Fibroblast of lung (primary cell): ENCODE measurements at regions not wholly inside any gene's neighbourhood (a gene's known extent, or its start where the extent isn't known, plus 50 kb on each side); places are given as distances from the start of the nearest gene placed in this dataset.

Experiments used
- DNase-seq, 2 donors: peaks; one replicate each; pipeline versions ENCODE4 v3.0.0 to v3.0.0-alpha.2; 2010; ENCODE audit warnings: low read depth in 2 of 2
- H2AFZ ChIP-seq: 2 replicates; pipeline ENCODE4 v1.5.1; 2012; ENCODE audit warnings: low read length, control low read depth, inconsistent platforms
- H3K27ac ChIP-seq: 2 replicates; pipeline ENCODE4 v1.5.1; 2011; ENCODE audit warnings: low read length, control low read depth; ENCODE audit not compliant: insufficient read depth
- H3K27me3 ChIP-seq: 2 replicates; pipeline ENCODE4 v1.5.1; 2011; ENCODE audit warnings: mild to moderate bottlenecking, low read length; ENCODE audit not compliant: control insufficient read depth, insufficient read depth
- H3K36me3 ChIP-seq: 2 replicates; pipeline ENCODE4 v1.5.1; 2011; ENCODE audit warnings: low read length; ENCODE audit not compliant: control insufficient read depth, insufficient read depth
- H3K4me1 ChIP-seq: 2 replicates; pipeline ENCODE4 v1.5.1; 2011; ENCODE audit warnings: low read length; ENCODE audit not compliant: control insufficient read depth, insufficient read depth; ENCODE audit errors: extremely low read depth
- H3K4me2 ChIP-seq: 2 replicates; pipeline ENCODE4 v1.5.1; 2011; ENCODE audit warnings: low read length, control low read depth; ENCODE audit not compliant: insufficient read depth; ENCODE audit errors: extremely low read depth
- H3K4me3 ChIP-seq, 4 experiments: fragments of 200-600 bp in 1 of 4; sonication (generic) in 1 of 4; replicated peaks in 1 of 4; 2 replicates each; pipeline ENCODE4 v1.5.1; 2011 to 2016; ENCODE audit warnings: low read length in 4 of 4, low read depth in 3 of 4, mild to moderate bottlenecking in 3 of 4, control low read depth in 2 of 4, inconsistent platforms in 1 of 4, mixed read lengths in 1 of 4; ENCODE audit not compliant: insufficient read depth in 1 of 4; ENCODE audit errors: control extremely low read depth in 1 of 4
- H3K79me2 ChIP-seq: 2 replicates; pipeline ENCODE4 v1.5.1; 2012; ENCODE audit warnings: mild to moderate bottlenecking, low read length, inconsistent platforms; ENCODE audit not compliant: control insufficient read depth, insufficient read depth
- H3K9ac ChIP-seq: 2 replicates; pipeline ENCODE4 v1.5.1; 2011; ENCODE audit warnings: mild to moderate bottlenecking, low read length, control low read depth; ENCODE audit not compliant: insufficient read depth
- H3K9me3 ChIP-seq: 2 replicates; pipeline ENCODE4 v1.5.1; 2012; ENCODE audit warnings: low read depth, low read length; ENCODE audit not compliant: control insufficient read depth, insufficient read depth
- H4K20me1 ChIP-seq: 2 replicates; pipeline ENCODE4 v1.5.1; 2011; ENCODE audit warnings: low read length; ENCODE audit not compliant: control insufficient read depth, insufficient read depth; ENCODE audit errors: extremely low read depth
- CTCF ChIP-seq, 2 donors: IDR thresholded peaks in 1 of 2; conservative IDR thresholded peaks in 1 of 2; 1 replicate in 1 of 2; 2 replicates in 1 of 2; pipeline ENCODE4 v1.5.1; 2011 to 2012; ENCODE audit warnings: low read length in 2 of 2, control low read depth in 1 of 2, inconsistent platforms in 1 of 2, low read depth in 1 of 2, mild to moderate bottlenecking in 1 of 2
- EZH2 ChIP-seq: IDR thresholded peaks from 2 replicates; pipeline ENCODE4 v1.5.1; 2012; ENCODE audit warnings: low read length, control low read depth, mild to moderate bottlenecking; ENCODE audit errors: missing control alignments

DNA sequence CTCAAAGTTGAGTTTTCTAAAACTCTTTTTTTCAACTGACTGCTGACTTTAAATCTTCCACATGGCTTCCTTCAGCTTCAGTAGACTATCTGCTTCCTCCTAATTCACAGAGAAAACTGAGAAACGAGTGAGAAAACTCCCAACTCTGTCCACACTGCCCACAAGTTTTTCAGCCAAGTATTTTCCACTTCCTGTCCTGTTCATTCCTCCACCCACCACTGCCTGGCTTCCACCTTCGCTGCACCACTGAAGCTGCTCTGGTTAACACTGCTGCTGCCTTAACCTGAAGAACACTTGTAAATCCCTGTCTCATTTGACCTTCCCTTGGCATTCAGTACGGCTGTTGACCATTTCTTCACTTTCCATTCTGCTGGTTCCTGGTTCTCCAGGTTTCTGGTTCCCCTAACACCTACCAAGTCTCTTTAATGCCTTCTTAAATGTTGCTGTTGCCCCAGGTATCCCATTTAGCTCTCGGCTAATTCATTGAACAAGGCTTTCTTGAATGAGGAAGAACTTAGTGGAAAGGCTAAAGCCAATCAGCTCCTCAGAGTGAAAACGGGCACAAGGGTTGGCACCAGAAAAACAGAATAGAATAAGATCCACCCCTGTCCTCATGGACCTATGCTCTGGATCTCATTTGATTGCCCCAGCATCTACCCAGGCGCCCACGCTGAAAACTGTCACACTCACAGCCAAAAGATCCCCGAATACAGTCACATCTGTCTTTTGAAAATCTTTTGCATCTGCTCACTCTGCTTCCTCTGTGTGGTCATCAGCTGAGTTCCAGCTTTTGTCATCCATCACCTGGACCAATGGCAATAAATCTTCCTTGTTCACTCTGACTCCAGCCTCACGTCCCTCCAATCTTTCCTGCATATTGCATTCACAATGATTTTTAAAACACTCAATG lies 104.4 kb upstream of the TAB2 start:
- H3K79me2 ChIP-seq = no peaks in the 10 kb centered on the region
- H3K27me3 ChIP-seq = no peaks in the 10 kb centered on the region
- no peak overlapping the region for H3K4me3 ChIP-seq
- no peaks in the 10 kb centered on the region for H3K9me3 ChIP-seq
- no peaks in the 10 kb centered on the region for H3K4me1 ChIP-seq
- peak in 1 of 2 donors; percentile 83 for DNase-seq
- H4K20me1 ChIP-seq = no peaks in the 10 kb centered on the region
- no peaks in the 10 kb centered on the region for H3K36me3 ChIP-seq
- H3K4me2 ChIP-seq = no peak overlapping the region
- H3K27ac ChIP-seq = no peak overlapping the region
- TF ChIP-seq CTCF (conservative IDR thresholded peaks at IDR 0.05 in 1 of 2, IDR thresholded peaks at IDR 0.05 in 1 of 2; ENCODE audit: low read depth in 1 of 2, low read length in 2 of 2) (no peak), EZH2 (no peak)
- no peak overlapping the region for H2AFZ ChIP-seq
- H3K9ac ChIP-seq = no peak overlapping the region

DNA sequence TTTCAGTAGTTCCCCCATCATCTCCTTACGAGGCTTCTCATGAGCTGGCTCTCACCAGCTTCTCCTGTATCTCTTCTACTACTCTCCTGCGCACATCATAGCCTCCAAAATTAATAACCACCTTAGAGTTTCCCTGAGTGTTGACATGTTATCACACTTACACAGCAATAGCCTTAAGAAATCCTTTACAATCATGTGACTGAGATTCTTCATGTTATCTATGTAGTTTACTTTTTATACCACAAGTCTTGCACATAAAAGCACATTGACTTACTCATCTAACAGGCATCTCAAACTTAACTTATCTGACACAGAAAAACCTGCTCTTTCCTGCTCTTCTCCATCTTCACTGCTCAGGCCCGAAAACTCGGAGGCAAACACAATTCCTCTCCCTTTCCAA lies 103.7 kb upstream of the TAB2 start:
- Histone ChIP-seq H3K9me3 (no peaks in the 10 kb centered on the region), H3K27me3 (no peaks in the 10 kb centered on the region), H4K20me1 (no peaks in the 10 kb centered on the region), H3K27ac (no peak overlapping the region), H3K9ac (no peak overlapping the region), H3K36me3 (no peaks in the 10 kb centered on the region), H3K4me1 (no peaks in the 10 kb centered on the region), H3K79me2 (no peaks in the 10 kb centered on the region), H2AFZ (no peak overlapping the region), H3K4me2 (no peak overlapping the region), H3K4me3 (no peak overlapping the region)
- peak; percentile 52 to 78 for DNase-seq
- no peak for TF ChIP-seq EZH2
- TF ChIP-seq CTCF (conservative IDR thresholded peaks at IDR 0.05 in 1 of 2, IDR thresholded peaks at IDR 0.05 in 1 of 2; ENCODE audit: low read depth in 1 of 2, low read length in 2 of 2) = no peak

DNA sequence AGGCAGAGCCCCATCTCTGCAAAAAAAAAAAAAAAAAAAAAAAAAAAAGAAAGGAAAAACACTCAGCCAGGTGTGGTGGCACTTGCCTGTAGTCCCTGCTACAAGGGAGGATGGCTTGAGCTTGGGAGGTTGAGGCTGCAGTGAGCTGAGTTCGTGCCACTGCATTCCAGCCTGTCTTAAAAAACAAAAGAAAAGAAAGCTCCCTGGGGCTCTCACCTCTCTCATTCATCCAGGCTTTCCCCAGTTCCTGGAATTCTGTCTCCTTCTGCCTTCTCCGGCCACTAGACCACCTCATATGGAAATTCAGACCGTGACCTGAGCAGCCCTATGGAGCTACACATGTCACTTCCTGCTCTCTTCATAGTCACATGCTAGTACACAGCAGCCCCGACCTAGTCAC lies 101.1 kb upstream of the TAB2 start:
- no peaks in the 10 kb centered on the region for H3K36me3 ChIP-seq
- no peaks in the 10 kb centered on the region for H3K27me3 ChIP-seq
- H3K27ac ChIP-seq = no peak overlapping the region
- no peak overlapping the region for H2AFZ ChIP-seq
- no peaks in the 10 kb centered on the region for H4K20me1 ChIP-seq
- no peaks in the 10 kb centered on the region for H3K4me1 ChIP-seq
- H3K9ac ChIP-seq = no peak overlapping the region
- no peaks in the 10 kb centered on the region for H3K9me3 ChIP-seq
- TF ChIP-seq EZH2 = no peak
- TF ChIP-seq CTCF (conservative IDR thresholded peaks at IDR 0.05 in 1 of 2, IDR thresholded peaks at IDR 0.05 in 1 of 2; ENCODE audit: low read depth in 1 of 2, low read length in 2 of 2) = no peak
- H3K79me2 ChIP-seq = no peaks in the 10 kb centered on the region
- no peak overlapping the region for H3K4me3 ChIP-seq
- DNase-seq = no peak
- H3K4me2 ChIP-seq = no peak overlapping the region
